ENCODE measurements at regions not wholly inside any gene's neighbourhood (a gene's known extent, or its start where the extent isn't known, plus 50 kb on each side); places are given as distances from the start of the nearest gene placed in this dataset.
"Not testable (repeated sequence)": the region's sequence is repeated elsewhere in the genome, so short reads cannot be mapped to it uniquely, and the experiment has no call there.

GRCh38 chr12:131309700-131310099 is 356.0 kb downstream of the ADGRD1 start:
- Histone ChIP-seq H3K9me3 (ENCODE audit: low read depth, low read length, poor library complexity, severe bottlenecking) (no peaks in the 10 kb centered on the region), H3K36me3 (ENCODE audit: insufficient read depth, low read length, poor library complexity, severe bottlenecking) (no peaks in the 10 kb centered on the region), H3K4me1 (ENCODE audit: insufficient read depth, low read length, poor library complexity, severe bottlenecking) (no peaks in the 10 kb centered on the region), H3K27ac (ENCODE audit: low read depth, low read length, poor library complexity, severe bottlenecking) (no peak overlapping the region), H3K4me3 (ENCODE audit: low read depth, low read length, poor library complexity, severe bottlenecking) (no peak overlapping the region), H3K27me3 (replicated peaks; ENCODE audit: insufficient read depth, low read depth, low read length, poor library complexity) (peaks cover 25% of the 10 kb centered on the region)
- DNase-seq (ENCODE audit: low spot score): no peak
- ChIA-PET POLR2A (ENCODE audit: low non-redundant PET) (no interaction called here), CTCF (no interaction called here)
- intact Hi-C loops (cut with micrococcal nuclease; ENCODE audit: unreplicated experiment): no loop called here
- no peak for TF ChIP-seq EZH2 (IDR thresholded peaks at IDR 0.05; ENCODE audit: borderline replicate concordance, low read depth, low read length, poor library complexity, severe bottlenecking)
- TF ChIP-seq CTCF (conservative IDR thresholded peaks at IDR 0.05; ENCODE audit: low read depth, low read length): no peak
- BruUV-seq (replicated peaks): no TSS peak

- H3K4me3 ChIP-seq (ENCODE audit: low read depth, low read length, poor library complexity, severe bottlenecking); H3K27ac ChIP-seq (ENCODE audit: low read depth, low read length, poor library complexity, severe bottlenecking); H3K9me3 ChIP-seq (ENCODE audit: low read depth, low read length, poor library complexity, severe bottlenecking); intact Hi-C loops (cut with micrococcal nuclease; ENCODE audit: unreplicated experiment); H3K4me1 ChIP-seq (ENCODE audit: insufficient read depth, low read length, poor library complexity, severe bottlenecking); POLR2A ChIA-PET (ENCODE audit: low non-redundant PET); BruUV-seq (replicated peaks); CTCF ChIA-PET; DNase-seq (ENCODE audit: low spot score); H3K36me3 ChIP-seq (ENCODE audit: insufficient read depth, low read length, poor library complexity, severe bottlenecking): not testable (repeated sequence)
- peaks cover 25% of the 10 kb centered on the region for H3K27me3 ChIP-seq (replicated peaks; ENCODE audit: insufficient read depth, low read depth, low read length, poor library complexity)
Observed at GRCh38 chr12:131310227-131310969, 356.7 kb downstream of the ADGRD1 start.

GRCh38 chr12:131311279-131311722 is 357.6 kb downstream of the ADGRD1 start:
- H3K9me3 ChIP-seq (ENCODE audit: low read depth, low read length, poor library complexity, severe bottlenecking); DNase-seq (ENCODE audit: low spot score); H3K36me3 ChIP-seq (ENCODE audit: insufficient read depth, low read length, poor library complexity, severe bottlenecking); intact Hi-C loops (cut with micrococcal nuclease; ENCODE audit: unreplicated experiment); POLR2A ChIA-PET (ENCODE audit: low non-redundant PET); H3K4me1 ChIP-seq (ENCODE audit: insufficient read depth, low read length, poor library complexity, severe bottlenecking); CTCF ChIA-PET; H3K4me3 ChIP-seq (ENCODE audit: low read depth, low read length, poor library complexity, severe bottlenecking); BruUV-seq (replicated peaks); H3K27ac ChIP-seq (ENCODE audit: low read depth, low read length, poor library complexity, severe bottlenecking): not testable (repeated sequence)
- peaks cover 25% of the 10 kb centered on the region for H3K27me3 ChIP-seq (replicated peaks; ENCODE audit: insufficient read depth, low read depth, low read length, poor library complexity)

GRCh38 chr12:131311764-131312163 is 358.1 kb downstream of the ADGRD1 start:
- no peak overlapping the region for H3K4me3 ChIP-seq (ENCODE audit: low read depth, low read length, poor library complexity, severe bottlenecking)
- no peak overlapping the region for H3K27ac ChIP-seq (ENCODE audit: low read depth, low read length, poor library complexity, severe bottlenecking)
- no TSS peak for BruUV-seq (replicated peaks)
- TF ChIP-seq EZH2 (IDR thresholded peaks at IDR 0.05; ENCODE audit: borderline replicate concordance, low read depth, low read length, poor library complexity, severe bottlenecking): no peak
- TF ChIP-seq CTCF (conservative IDR thresholded peaks at IDR 0.05; ENCODE audit: low read depth, low read length): no peak
- H3K27me3 ChIP-seq (replicated peaks; ENCODE audit: insufficient read depth, low read depth, low read length, poor library complexity): peaks cover 25% of the 10 kb centered on the region
- no peaks in the 10 kb centered on the region for H3K9me3 ChIP-seq (ENCODE audit: low read depth, low read length, poor library complexity, severe bottlenecking)
- no peak for DNase-seq (ENCODE audit: low spot score)
- POLR2A ChIA-PET (ENCODE audit: low non-redundant PET): no interaction called here
- CTCF ChIA-PET: no interaction called here
- intact Hi-C loops (cut with micrococcal nuclease; ENCODE audit: unreplicated experiment): no loop called here
- no peaks in the 10 kb centered on the region for H3K36me3 ChIP-seq (ENCODE audit: insufficient read depth, low read length, poor library complexity, severe bottlenecking)
- no peaks in the 10 kb centered on the region for H3K4me1 ChIP-seq (ENCODE audit: insufficient read depth, low read length, poor library complexity, severe bottlenecking)

GRCh38 chr12:131312382-131312781 is 358.7 kb downstream of the ADGRD1 start:
- H3K27ac ChIP-seq (ENCODE audit: low read depth, low read length, poor library complexity, severe bottlenecking); H3K4me1 ChIP-seq (ENCODE audit: insufficient read depth, low read length, poor library complexity, severe bottlenecking); H3K36me3 ChIP-seq (ENCODE audit: insufficient read depth, low read length, poor library complexity, severe bottlenecking); POLR2A ChIA-PET (ENCODE audit: low non-redundant PET); H3K9me3 ChIP-seq (ENCODE audit: low read depth, low read length, poor library complexity, severe bottlenecking); DNase-seq (ENCODE audit: low spot score); H3K4me3 ChIP-seq (ENCODE audit: low read depth, low read length, poor library complexity, severe bottlenecking); BruUV-seq (replicated peaks); CTCF ChIA-PET; intact Hi-C loops (cut with micrococcal nuclease; ENCODE audit: unreplicated experiment): not testable (repeated sequence)
- H3K27me3 ChIP-seq (replicated peaks; ENCODE audit: insufficient read depth, low read depth, low read length, poor library complexity): peaks cover 25% of the 10 kb centered on the region
